Glutamatergic neuron (in vitro differentiated cells): ENCODE measurements at regions not wholly inside any gene's neighbourhood (a gene's known extent, or its start where the extent isn't known, plus 50 kb on each side); places are given as distances from the start of the nearest gene placed in this dataset.

Experiments
- DNase-seq: peaks from one replicate; pipeline ENCODE4 v3.0.0; 2022
- H3K27ac Mint-ChIP-seq: one replicate; pipeline ENCODE4 v1.8.0; 2020; ENCODE audit warnings: mild to moderate bottlenecking, mixed read lengths, inconsistent platforms; ENCODE audit not compliant: unreplicated experiment
- H3K27me3 Mint-ChIP-seq: one replicate; pipeline ENCODE4 v1.8.0; 2020; ENCODE audit warnings: mild to moderate bottlenecking, moderate library complexity, mixed read lengths, inconsistent platforms; ENCODE audit not compliant: unreplicated experiment
- H3K36me3 Mint-ChIP-seq: one replicate; pipeline ENCODE4 v1.8.0; 2020; ENCODE audit warnings: mild to moderate bottlenecking, mixed read lengths, inconsistent platforms; ENCODE audit not compliant: unreplicated experiment
- H3K4me1 Mint-ChIP-seq: one replicate; pipeline ENCODE4 v1.8.0; 2020; ENCODE audit warnings: mild to moderate bottlenecking, low read depth, mixed read lengths, inconsistent platforms; ENCODE audit not compliant: unreplicated experiment
- H3K4me3 Mint-ChIP-seq: one replicate; pipeline ENCODE4 v1.8.0; 2020; ENCODE audit warnings: mild to moderate bottlenecking, mixed read lengths, inconsistent platforms; ENCODE audit not compliant: unreplicated experiment
- H3K9me3 Mint-ChIP-seq: one replicate; pipeline ENCODE4 v1.8.0; 2020; ENCODE audit warnings: mild to moderate bottlenecking, moderate library complexity, mixed read lengths, inconsistent platforms; ENCODE audit not compliant: unreplicated experiment
- TF ChIP-seq, protein P1 (sequence below): fragments of 200-600 bp; sonication (generic); IDR thresholded peaks from one replicate; pipeline ENCODE4 v1.5.0; 2021; ENCODE audit not compliant: partially characterized antibody, unreplicated experiment

DNA sequence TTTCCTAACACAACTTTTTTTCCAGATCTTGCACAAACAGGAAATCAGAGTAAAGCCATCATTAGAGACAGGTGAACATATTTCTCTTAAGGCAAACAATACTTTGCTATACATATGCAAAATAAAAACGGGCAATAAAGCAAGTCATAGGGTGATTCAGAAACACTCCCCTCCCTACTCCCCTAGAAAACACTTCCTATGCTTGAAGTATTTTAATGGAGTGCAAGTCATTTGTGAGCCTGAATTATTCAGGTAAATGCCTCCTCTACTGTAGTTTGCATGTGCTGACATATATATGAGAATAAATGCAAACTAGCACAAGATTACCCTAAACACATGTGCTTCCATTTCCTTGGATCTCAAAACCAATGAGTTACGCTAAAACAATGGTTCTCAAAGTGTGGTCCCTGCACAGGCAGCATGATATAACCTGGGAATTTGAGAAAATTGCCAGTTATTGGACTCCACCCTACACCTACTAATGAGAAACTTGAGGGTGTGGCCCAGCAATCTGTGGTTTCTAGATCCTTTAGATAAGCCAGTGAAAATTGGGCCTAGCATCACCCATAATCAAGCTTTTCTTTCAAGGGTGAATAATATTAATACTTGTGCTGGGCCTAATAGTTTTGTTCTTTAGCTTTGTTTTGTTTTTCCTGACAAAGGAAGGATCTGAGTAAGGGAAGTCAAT lies 159.7 kb upstream of the BMP4 start:
- no peaks in the 10 kb centered on the region for H3K9me3 Mint-ChIP-seq
- TF ChIP-seq, protein P1, sequence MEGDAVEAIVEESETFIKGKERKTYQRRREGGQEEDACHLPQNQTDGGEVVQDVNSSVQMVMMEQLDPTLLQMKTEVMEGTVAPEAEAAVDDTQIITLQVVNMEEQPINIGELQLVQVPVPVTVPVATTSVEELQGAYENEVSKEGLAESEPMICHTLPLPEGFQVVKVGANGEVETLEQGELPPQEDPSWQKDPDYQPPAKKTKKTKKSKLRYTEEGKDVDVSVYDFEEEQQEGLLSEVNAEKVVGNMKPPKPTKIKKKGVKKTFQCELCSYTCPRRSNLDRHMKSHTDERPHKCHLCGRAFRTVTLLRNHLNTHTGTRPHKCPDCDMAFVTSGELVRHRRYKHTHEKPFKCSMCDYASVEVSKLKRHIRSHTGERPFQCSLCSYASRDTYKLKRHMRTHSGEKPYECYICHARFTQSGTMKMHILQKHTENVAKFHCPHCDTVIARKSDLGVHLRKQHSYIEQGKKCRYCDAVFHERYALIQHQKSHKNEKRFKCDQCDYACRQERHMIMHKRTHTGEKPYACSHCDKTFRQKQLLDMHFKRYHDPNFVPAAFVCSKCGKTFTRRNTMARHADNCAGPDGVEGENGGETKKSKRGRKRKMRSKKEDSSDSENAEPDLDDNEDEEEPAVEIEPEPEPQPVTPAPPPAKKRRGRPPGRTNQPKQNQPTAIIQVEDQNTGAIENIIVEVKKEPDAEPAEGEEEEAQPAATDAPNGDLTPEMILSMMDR, result no peak
- H3K36me3 Mint-ChIP-seq, result no peaks in the 10 kb centered on the region
- no peaks in the 10 kb centered on the region for H3K4me1 Mint-ChIP-seq
- H3K4me3 Mint-ChIP-seq, result no peak overlapping the region
- H3K27ac Mint-ChIP-seq, result no peak overlapping the region
- no peaks in the 10 kb centered on the region for H3K27me3 Mint-ChIP-seq
- no peak for DNase-seq

DNA sequence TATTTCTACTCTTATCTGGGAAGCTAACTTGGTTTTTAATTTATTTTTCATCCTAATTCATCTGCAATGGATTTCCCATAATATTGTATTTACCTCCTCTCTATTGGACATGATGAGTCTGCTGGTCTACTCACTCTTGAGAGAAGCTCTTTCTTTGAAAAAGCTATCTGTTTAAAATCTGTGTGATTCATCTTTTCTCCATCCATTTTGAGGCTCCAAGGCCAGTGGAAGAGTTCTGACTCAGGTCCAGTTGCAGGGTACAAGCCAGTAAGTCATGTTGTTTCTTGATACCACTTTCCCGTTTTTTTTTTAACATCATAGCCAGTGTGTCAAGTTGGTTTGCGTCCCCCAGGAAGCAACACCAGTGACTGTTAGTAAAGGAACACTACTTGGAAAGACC lies 160.3 kb upstream of the BMP4 start:
- Mint-ChIP-seq H3K27me3 (no peaks in the 10 kb centered on the region), H3K9me3 (no peaks in the 10 kb centered on the region), H3K4me3 (no peak overlapping the region), H3K4me1 (no peaks in the 10 kb centered on the region), H3K36me3 (no peaks in the 10 kb centered on the region), H3K27ac (no peak overlapping the region)
- TF ChIP-seq, protein P1, result no peak
- DNase-seq, result no peak

DNA sequence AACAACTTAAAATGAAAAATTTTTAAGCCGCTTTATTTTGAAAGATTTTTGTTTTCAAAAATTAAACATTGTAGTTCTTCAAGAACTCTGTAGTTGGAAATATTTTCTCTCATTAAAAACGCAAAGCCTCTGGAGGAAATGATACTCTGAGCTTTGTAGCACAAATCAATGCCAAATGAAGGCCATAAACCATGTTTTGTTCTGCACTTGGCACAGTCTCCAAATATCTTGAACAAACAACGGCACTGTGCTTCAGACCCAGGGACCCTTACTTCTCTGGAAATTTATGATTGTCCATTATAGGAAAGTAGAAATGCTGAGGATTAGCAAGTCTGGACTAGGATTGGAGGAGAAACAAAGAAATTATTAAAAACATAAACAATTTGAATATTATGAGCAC lies 160.8 kb upstream of the BMP4 start:
- Mint-ChIP-seq H3K4me1 (no peaks in the 10 kb centered on the region), H3K27ac (no peak overlapping the region), H3K27me3 (no peaks in the 10 kb centered on the region), H3K9me3 (no peaks in the 10 kb centered on the region), H3K36me3 (no peaks in the 10 kb centered on the region), H3K4me3 (no peak overlapping the region)
- TF ChIP-seq, protein P1, result no peak
- no peak for DNase-seq

DNA sequence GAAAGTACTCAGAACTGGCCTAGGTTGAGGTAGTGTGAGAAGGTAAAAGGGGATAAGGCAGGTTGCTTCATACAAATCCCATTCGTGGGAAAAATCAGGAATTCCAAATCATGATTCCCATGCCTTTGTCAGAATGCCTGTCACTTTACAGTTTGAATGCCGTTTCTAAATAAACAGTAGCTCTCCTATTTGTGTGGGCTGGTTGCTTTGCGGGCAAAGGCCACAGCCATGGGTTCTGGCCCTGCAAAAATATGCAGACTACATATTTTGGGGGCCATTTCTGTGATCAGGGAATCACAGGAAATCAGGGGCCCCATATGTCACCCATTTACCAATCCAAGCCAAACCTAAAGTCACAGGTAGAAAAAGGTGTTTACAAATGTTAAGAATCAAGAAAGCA lies 161.3 kb upstream of the BMP4 start:
- Mint-ChIP-seq H3K36me3 (no peaks in the 10 kb centered on the region), H3K4me1 (no peaks in the 10 kb centered on the region), H3K4me3 (no peak overlapping the region), H3K27me3 (no peaks in the 10 kb centered on the region), H3K27ac (no peak overlapping the region), H3K9me3 (no peaks in the 10 kb centered on the region)
- DNase-seq, result no peak
- TF ChIP-seq, protein P1, result no peak

DNA sequence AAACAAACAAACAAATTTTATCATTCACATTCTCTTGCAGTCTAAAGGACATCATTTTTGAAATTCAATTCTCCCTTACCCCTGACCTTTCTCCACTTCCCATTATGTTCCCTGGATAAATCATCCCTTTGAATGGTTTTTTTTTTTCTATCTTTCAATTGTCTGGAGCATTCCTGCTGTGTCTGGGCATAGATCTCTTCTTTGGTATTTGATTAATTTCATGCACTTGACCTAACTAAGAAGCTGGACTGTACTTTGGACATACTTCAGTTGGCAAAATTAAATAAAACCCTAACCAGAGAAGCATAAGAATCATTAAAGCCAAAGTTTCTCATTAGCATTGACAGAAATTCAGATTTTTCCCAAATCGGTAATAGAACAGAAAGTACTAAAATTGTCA lies 163.6 kb upstream of the BMP4 start:
- H3K36me3 Mint-ChIP-seq, result no peaks in the 10 kb centered on the region
- H3K9me3 Mint-ChIP-seq, result no peaks in the 10 kb centered on the region
- no peaks in the 10 kb centered on the region for H3K4me1 Mint-ChIP-seq
- no peak overlapping the region for H3K4me3 Mint-ChIP-seq
- DNase-seq, result no peak
- TF ChIP-seq, protein P1, result no peak
- H3K27me3 Mint-ChIP-seq, result no peaks in the 10 kb centered on the region
- H3K27ac Mint-ChIP-seq, result no peak overlapping the region
